GM23248 (cell line): ENCODE measurements at regions not wholly inside any gene's neighbourhood (a gene's known extent, or its start where the extent isn't known, plus 50 kb on each side); places are given as distances from the start of the nearest gene placed in this dataset.

Source experiments
- EZH2 ChIP-seq: fragments of 200-600 bp; sonication (generic); IDR thresholded peaks from 2 replicates; pipeline ENCODE4 v1.6.1; 2018; ENCODE audit warnings: antibody characterized with exemption, mild to moderate bottlenecking; ENCODE audit not compliant: insufficient read depth, poor library complexity, severe bottlenecking
- EZH2phosphoT487 ChIP-seq: fragments of 200-600 bp; sonication (generic); IDR thresholded peaks from 2 replicates; pipeline ENCODE4 v1.6.1; 2018; ENCODE audit warnings: antibody characterized with exemption, moderate library complexity, mild to moderate bottlenecking, low read depth; ENCODE audit not compliant: insufficient read depth

DNA sequence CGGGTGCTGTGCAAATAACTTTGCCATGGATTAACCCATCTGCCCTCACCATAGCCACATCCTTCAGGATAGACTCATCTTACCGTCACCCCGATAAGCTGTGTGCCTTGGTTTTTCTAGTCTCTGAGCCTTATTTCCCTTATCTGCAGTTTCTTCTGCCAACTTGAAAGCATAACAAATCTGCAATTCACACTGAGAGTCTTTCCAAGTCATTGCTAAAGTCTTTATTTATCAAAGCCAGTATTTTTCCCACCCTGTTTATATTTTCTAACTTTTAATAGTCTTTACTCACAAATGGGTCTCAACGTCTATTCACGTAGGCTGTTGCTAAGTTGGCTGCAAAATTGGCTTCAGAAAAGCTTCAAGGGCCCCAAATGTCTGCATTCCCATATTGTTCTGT is 61.6 kb upstream of the SUCLG2 start:
- no peak for TF ChIP-seq EZH2phosphoT487
- no peak for TF ChIP-seq EZH2
